NOMO-1 treated with DMSO at 0.1 percent for 48 hours (cell line): ENCODE measurements at regions not wholly inside any gene's neighbourhood (a gene's known extent, or its start where the extent isn't known, plus 50 kb on each side); places are given as distances from the start of the nearest gene placed in this dataset.

Experiments used
- DNase-seq: peaks from one replicate; lab custom pipeline; 2025; ENCODE audit not compliant: unreplicated experiment; lab: John Stamatoyannopoulos, UW

- DNase-seq = no peak
Observed at GRCh38 chr2:239749272-239749873, 275.8 kb downstream of the NDUFA10 start.

DNA sequence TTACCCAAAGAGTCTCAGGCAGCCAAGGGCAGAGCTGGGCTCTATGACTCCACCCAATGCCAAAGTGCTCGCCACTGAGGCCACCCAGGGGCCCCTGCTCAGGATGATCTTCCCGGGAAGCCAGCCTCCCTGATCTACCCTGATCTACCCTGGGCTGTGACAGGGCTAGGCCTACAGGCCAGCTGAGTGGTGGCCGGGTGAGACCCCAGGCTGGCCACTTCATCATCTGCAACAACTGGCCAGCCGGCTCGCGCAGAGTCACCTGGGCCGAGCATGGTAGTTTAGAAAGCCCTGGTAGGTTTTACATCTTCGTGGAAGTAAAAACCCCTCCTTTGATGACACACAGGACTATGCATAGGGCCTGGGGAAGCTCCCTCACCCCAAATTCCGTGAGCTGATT, 276.3 kb downstream of the NDUFA10 start:
- no peak for DNase-seq

GRCh38 chr2:239747771-239748170, 277.4 kb downstream of the NDUFA10 start:
- no peak for DNase-seq

- peak; percentile 66 for DNase-seq
Observed at GRCh38 chr2:239747274-239747673, 277.9 kb downstream of the NDUFA10 start.

- no peak for DNase-seq
Observed at GRCh38 chr2:239746559-239747246, 278.4 kb downstream of the NDUFA10 start.

DNA sequence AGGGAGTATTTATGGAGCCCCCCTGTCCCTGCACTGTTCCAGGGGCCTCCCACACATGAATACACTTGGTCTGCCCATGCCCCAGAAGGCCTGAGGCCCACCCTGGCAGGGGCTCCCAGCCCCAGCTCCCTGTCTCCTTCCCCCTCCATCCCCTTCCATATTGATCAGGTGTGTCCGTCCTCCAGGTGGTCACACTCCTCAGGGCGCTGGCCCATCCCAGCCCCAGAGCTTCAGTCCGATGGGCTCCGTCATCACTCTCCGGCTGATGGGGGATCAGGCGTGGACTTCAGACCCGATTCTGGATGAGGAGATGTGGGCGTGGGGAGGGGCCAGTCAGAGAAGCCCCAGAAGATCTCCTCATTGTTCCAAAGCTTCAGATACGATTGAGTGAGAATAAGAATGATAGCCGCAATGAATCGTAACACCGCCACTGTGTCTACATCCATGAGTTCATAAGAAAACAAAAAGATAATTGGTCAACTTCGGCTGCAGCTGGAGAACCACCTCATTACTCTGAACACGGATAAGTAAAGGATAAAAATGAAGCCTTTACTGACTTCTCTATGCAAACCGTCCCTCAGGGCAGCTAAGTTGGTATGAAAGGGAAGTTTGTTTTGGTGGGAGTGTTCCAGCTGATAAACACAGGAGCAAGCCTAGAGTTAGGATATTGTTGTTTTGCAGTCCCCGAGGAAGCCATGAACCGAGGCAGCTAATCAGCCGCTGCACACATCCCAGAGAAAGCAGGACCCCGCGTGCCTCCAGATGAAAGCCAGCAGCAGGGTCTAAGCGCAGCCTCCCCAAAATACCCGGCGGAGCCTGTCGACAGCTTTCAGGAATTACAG, 279.5 kb downstream of the NDUFA10 start:
- no peak for DNase-seq

- no peak for DNase-seq
Observed at GRCh38 chr2:239744706-239745340, 280.3 kb downstream of the NDUFA10 start.

DNA sequence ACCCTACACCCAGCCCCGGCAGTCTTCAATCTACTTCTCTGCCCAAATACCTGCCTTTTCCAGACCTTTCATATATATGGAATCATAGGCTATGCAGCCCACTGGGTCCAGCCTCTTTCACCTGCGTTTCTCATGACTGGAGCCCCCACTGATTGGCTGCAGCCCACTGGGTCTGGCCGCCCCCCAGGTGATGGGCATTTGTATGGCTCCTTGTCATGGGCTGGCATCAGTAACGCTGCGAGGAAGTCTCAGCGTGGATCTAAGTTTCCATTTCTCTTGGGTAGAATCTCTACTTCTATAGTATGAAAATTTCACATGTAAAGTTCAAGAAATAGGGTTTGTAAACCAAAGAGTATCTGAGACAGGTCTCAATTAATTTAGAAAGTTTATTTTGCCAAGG, 281.9 kb downstream of the NDUFA10 start:
- DNase-seq = no peak

DNA sequence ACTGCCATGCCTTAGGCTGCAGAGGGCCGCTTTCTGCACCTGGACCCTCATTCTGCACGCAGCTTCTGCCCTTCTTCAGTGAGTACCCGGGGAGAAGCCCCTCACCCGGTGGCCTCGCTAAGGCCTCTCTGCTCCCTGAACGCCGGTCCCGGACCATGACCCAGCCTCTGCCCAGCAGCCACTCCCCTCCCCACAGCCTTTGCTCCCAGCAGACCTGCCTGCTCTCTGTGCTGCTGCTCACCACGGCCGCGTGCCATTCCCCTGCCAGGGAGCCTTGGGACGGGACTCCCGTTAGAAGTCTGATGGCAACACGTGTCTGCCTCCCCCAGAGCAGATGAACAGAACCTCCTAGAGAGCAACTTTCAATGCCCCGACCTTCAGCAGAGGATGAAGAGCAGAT, 282.8 kb downstream of the NDUFA10 start:
- no peak for DNase-seq

GRCh38 chr2:239739206-239739605, 285.9 kb downstream of the NDUFA10 start:
- no peak for DNase-seq

GRCh38 chr2:239738159-239738558, 287.0 kb downstream of the NDUFA10 start:
- no peak for DNase-seq

DNA sequence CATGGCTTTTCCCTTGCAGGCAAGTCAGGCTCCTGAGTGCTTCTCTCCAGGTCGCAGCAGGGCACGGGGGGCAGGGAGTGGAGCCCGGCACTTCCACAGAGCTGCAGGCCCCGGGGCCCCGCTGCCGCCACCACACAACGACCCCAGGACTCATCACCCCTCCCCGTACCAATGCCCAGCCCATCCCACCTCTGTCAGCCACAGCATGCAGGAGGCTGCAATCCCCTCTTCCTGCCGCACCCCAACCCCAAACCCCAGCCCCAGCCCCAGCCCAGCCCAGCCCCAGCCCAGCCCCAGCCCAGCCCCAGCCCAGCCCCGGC, 288.0 kb downstream of the NDUFA10 start:
- DNase-seq = no peak

- no peak for DNase-seq
Observed at GRCh38 chr2:239736358-239737143, 288.6 kb downstream of the NDUFA10 start.

- DNase-seq = no peak
Observed at GRCh38 chr2:239735829-239736357, 289.2 kb downstream of the NDUFA10 start.

GRCh38 chr2:239735131-239735828, 289.9 kb downstream of the NDUFA10 start:
- no peak for DNase-seq

DNA sequence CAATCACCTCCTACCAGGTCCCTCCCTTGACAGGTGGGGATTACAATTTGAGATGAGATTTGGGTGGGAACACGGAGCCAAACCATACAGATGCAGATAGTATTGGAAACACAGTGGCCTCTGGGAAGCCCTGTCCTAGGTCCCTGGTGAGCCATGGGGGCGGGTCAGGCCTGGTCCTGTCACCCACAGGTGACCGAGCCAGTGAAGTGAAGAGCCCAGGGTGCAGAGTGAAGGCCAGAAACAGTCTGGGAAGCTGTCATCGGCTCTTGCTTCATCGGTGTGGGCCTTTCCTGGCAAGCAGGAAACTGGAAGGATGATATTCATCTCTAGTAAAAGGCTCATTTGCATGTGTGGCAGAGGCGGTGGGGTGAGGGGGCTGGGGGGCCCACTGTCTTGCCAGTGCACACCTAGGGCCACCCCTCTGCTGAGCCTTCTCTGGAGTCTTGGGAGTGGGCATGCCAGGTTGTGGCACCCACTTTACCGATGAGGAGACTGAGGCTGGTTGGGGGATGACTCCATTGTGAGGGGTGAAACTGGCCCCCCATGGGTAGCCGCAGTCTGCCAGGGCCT, 290.6 kb downstream of the NDUFA10 start:
- no peak for DNase-seq

GRCh38 chr2:239732666-239733010, 292.5 kb downstream of the NDUFA10 start:
- DNase-seq = no peak

GRCh38 chr2:239731998-239732665, 293.0 kb downstream of the NDUFA10 start:
- no peak for DNase-seq

DNA sequence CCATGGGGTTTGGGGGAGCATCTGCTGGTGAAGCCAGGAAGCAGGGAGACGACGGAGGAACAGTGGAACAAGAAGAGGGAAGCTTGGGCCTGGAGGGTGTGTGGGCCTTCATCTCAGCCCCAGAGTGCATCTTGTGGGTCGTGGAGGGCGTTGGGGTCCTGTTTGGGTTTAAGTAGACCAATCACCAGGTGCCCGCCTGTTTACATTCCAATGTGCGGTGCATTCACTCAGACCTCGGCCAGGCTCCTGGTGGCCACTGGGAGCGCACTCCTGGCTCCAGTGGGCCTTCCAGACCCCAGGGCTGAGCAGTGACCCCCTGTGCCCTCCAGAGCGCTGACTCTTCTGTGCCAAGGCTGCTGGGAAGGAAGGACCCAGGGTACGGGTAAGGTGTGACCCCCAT, 293.7 kb downstream of the NDUFA10 start:
- DNase-seq = no peak
